AG09319 (cell line): ENCODE measurements at regions not wholly inside any gene's neighbourhood (a gene's known extent, or its start where the extent isn't known, plus 50 kb on each side); places are given as distances from the start of the nearest gene placed in this dataset.
"Not testable (repeated sequence)": the region's sequence is repeated elsewhere in the genome, so short reads cannot be mapped to it uniquely, and the experiment has no call there.

ENCODE experiments used
- DNase-seq: peaks from one replicate; pipeline ENCODE4 v3.0.0-alpha.2; 2010; ENCODE audit warnings: low read depth; ENCODE audit errors: extremely low read depth
- TF ChIP-seq, protein P1 (sequence below): IDR thresholded peaks from 2 replicates; pipeline ENCODE4 v1.5.1; 2011; ENCODE audit warnings: low read depth, mild to moderate bottlenecking, inconsistent platforms, low read length, moderate library complexity

DNA sequence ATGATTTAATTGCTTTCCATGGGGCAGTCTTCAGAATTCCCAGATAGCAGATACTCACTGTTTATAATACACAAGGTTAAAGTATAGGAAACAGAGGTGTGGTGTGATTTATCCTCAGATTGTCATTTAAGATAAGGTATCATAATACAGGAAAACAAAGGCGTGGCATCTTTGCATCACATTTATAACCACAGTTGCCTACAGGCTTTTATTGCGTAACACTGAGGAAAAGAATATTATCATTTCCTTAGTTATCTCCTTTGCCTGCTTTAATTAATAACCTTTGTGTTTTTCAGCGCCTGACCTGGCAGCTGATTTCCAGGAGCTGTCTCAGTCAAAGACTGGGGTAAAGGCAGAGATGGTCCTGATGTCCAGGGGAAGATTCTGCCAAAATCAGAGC lies 68.8 kb downstream of the SSX7 start:
- DNase-seq: no peak
- TF ChIP-seq, protein P1, sequence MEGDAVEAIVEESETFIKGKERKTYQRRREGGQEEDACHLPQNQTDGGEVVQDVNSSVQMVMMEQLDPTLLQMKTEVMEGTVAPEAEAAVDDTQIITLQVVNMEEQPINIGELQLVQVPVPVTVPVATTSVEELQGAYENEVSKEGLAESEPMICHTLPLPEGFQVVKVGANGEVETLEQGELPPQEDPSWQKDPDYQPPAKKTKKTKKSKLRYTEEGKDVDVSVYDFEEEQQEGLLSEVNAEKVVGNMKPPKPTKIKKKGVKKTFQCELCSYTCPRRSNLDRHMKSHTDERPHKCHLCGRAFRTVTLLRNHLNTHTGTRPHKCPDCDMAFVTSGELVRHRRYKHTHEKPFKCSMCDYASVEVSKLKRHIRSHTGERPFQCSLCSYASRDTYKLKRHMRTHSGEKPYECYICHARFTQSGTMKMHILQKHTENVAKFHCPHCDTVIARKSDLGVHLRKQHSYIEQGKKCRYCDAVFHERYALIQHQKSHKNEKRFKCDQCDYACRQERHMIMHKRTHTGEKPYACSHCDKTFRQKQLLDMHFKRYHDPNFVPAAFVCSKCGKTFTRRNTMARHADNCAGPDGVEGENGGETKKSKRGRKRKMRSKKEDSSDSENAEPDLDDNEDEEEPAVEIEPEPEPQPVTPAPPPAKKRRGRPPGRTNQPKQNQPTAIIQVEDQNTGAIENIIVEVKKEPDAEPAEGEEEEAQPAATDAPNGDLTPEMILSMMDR: no peak

DNA sequence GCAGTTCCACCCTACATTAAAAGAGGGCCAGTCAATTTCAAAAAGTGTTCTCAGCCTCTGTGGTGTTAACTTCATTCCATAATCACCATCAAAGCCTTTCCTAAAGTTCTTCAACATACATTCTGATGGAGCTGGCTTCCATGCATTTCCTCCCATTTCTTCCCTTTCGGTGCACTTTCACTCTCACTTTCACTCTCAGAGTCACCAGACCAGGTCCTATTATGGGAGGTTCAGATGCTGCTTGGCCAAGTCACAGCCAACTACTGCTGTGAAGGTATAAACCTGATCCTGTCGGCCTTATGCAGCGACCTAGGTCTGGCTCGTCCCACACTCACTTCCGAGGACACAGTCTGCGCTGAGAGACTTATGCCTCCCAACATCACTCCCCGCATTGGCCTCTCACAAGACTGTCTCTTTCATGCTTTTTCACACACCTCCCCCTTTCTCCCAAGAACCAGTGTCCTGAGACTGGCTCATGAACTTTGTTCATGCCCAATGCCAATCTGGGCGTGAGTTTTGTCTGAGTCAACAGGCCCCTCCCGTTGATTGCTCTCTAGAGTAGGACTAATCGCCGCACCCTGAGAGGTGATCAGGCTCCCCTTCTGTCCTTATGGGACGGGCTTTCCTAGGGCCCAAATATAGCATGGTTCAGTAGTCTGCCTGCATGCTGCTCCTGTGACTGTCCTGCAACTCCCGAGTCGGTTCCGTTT lies 60.8 kb upstream of the XAGE1B start:
- no peak for DNase-seq
- TF ChIP-seq, protein P1: no peak

DNA sequence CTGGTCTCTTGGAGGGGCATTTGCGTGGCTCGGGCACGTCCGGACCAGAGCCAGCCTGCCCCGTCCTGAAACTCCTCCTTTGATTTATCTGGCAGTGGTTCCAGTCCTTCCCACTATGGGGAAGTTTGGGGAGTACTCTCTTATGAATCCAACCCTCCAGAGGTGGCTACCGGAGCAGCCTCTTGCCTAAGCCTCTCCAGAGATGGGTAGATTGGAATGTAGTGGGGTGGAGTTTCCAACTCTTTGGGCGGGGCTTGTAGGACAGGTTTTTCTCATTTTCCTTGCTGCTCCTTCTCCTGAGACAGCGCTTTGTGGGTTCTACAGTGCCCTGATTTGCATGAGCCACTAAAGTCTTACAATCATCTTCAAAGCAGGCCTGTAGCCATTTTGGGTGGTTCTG lies 60.1 kb upstream of the XAGE1B start:
- TF ChIP-seq, protein P1: no peak
- no peak for DNase-seq

DNA sequence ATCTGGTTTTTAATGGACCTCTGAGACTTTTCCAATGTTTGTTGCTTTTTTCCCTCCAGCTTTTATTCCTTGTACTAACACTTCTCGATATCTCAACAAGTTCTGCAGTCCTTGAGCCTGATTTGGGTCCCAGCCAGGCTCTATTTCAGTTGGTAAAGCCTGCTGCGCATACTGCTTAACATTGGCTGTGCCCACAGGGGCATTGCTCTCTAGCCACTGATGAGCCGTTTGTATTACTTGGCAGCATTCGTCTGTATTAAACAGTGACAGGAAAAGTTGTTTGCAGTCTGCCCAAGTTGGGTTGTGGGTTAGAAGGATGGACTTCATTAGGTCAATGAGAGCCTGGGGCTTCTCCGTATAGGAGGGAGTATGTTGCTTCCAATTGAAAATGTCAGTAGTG lies 59.6 kb upstream of the XAGE1B start:
- TF ChIP-seq, protein P1: no peak
- DNase-seq: no peak

DNA sequence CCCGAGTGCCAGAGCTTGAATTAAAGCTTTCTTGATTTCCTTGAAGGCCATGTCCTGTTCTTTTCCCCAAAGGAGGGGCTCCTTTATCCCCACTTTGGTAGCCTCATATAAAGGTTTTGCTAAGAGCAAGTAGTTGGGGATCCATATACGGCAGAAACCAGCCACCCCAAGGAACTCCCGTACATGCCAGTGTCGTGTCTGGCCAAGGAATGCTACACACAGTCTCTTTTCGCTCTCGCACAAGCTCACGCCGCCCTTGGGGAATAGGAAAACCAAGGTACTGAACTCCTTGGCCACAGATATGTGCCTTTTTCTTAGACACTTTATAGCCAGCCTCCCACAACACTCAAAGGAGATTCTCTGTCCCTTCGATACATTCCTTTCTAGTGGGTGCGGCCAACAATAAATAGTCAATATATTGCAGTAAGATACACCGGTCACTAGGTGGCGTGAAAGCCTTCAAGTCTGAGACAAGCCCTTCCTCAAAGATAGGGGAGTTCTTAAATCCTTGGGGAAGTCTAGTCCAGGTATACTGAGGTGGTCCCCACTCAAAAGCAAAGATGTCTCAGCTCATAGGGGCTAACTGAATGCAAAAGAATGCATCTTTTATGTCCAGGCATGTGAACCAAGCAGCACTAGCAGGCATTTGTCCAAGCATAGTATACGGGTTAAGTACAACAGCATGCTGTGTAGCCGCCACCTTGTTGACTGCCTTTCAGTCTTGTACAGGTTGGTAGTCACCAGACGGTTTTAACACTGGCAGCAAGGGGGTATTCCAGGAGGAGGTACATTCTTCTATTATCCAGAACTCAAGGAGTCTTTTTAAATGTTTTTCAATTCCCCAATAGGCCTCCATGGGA lies 57.8 kb upstream of the XAGE1B start:
- TF ChIP-seq, protein P1: peak; percentile 65
- DNase-seq: peak; percentile 15

DNA sequence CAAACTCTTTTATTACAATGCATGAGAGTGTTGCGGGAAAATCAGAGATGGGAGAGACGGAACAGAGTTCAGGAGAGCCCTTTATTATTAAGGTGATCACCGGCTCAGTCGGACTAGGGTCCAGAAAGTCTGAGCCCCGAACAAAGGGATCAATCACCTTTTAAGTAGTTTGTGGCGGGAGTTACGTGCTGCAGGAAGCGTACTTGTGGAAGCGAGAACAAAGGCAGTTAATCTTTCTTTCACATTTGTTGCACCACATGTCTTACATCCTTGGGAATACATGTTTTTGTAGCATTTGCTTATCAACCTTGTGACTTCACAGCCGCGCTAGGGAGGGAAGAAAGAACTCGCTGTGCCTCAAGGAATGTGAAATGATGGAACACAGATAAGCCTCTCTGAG lies 51.3 kb upstream of the XAGE1B start:
- not testable (repeated sequence) for DNase-seq
